Pons (tissue), 1 donor: ENCODE measurements at regions not wholly inside any gene's neighbourhood (a gene's known extent, or its start where the extent isn't known, plus 50 kb on each side); places are given as distances from the start of the nearest gene placed in this dataset.

Source experiments
- DNase-seq: peaks from one replicate; pipeline ENCODE4 v3.0.0-alpha.2; 2016; ENCODE audit warnings: low spot score

DNA sequence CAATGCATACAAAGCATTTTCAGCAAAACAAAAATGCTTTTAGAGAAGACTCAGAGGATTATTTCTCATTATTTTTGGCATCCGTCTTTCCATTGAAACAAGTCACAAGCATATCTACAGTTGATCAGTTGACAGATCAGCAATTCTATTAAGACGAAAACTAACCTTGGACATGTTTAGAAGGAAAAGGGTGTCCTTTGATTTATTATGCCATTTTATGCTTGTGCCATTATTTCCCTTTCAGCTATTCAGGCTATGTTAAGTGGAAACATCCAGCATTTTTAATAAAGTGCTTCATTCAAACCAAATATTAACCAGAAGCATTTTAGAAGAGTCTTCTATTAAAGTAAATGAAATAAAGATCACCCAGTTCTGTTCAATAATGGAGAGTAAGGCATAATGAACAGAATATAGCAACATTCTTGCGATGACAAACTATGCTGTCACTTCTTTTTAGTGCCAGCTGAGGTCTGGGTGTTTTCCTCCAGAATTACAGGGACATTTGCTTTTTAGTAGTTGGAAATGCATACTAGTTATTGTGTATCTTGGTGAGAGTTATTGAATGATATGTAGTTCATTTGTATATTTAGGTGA lies 481.4 kb downstream of the PLA2G4A start:
- DNase-seq: no peak

DNA sequence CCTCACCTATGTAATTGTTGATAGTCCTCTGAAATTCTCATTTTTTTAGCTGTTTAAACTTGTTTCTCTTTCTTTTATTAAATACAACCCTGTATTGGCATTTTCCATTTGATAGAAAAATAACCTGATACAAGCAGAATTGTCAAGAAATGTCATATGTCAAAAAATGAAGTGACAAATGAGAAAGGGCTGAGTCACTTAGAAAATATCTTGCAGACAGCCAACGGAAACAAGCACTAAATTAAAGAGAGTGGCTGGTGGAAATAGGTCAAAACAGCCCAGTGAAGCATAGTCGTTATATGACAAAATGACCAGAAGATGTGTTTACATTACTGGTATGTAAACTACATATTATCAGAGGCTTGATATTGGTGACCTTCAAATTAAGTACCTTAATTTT lies 484.4 kb downstream of the PLA2G4A start:
- no peak for DNase-seq

DNA sequence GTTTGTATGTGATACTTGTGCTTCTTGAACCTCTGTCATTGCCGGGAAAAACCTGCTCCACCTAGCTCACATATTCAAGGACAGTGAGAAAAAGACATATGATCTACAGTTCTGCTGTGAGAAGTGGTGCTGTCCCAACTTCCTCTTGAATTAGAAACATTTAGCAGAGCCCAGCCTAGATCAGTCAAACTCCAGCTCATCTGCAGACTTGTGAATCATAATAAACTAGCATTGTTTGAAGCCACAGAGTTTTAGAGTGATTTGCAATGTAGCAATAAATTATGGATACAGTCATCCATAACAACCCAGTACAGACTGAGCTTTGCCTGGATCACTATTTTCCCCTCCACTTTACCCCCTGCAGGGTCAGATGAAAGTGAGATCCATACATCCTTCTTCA lies 497.8 kb downstream of the PLA2G4A start:
- DNase-seq: no peak

DNA sequence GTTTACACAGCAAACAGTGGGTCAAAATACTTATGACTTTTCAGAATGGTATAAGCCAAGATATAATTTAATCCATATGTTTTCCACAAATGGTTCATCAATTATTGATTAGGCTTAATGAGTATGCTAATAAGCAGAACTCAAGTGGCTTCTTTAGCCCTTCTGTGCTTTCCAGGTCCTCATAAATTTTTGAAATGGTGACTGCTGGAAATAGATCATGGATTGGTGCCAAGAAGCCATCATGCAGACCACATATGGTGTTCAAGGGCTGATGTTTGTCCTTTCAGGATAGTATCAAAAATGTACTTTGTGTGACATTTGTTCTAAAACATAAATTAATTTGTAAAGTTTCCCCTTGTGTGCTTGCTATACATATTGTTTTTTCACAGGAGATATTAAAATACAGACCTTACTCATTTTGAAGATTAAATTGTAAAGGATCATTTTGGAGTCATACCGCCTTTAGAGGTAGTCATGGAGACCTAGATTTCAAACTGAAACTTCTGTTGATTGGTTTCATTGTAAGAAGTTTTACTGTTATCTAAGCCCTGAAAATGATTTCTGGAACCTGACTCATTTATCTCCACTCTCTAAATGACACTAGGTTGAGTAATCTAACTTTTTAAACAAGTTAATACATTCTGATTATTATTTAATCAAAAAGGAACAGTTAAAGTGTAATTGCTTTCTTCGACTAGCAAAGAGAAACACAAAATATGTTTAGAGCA lies 507.9 kb downstream of the PLA2G4A start:
- no peak for DNase-seq

DNA sequence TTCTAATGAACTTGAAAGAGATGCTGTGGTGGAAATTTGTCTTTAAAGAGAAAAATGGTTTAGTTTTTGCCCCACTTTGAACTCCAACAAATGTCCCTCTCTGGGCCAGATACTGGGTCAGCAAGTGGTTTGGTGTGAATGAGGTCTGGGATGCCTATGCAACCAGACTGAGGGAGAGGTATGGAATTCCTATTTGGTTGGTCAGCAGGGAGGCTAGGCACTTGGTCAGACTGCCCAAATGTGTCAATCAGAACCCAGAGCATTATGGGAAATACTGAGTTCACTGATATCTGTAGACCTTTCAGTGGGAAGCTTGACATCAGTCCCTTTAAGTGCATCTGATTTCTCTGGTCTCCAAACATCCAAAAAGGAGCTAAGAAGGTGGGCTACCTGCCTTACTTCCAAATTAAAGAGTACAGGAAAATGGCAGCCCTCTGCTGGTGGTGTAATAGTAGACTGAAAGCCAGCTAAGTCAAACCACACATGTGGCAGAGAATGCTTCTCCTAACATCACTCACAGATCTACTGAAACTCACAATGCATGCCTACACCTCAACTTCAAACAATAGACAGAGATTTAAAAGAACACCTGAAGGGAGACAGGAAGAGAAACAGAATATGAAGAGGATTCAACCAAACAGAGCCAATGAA lies 510.1 kb downstream of the PLA2G4A start:
- no peak for DNase-seq

DNA sequence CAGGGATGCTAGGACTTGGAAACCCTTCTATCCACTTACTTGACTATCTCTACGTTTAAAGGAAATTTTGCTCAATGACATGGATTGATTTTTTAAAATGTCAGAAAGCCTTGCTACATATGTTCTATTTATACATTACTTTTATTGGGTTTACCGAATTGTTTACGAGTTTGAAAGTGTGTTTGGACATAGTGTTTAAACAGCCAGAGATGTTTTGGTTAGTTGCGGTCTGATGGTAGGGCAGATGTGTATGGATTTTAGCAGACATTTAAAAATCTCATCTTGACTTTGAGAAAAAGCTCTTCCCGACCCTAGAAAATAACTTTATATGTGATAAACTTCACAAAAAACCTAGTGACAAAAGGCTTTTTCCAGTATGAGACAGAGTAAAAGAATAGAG lies 513.7 kb downstream of the PLA2G4A start:
- DNase-seq: no peak

DNA sequence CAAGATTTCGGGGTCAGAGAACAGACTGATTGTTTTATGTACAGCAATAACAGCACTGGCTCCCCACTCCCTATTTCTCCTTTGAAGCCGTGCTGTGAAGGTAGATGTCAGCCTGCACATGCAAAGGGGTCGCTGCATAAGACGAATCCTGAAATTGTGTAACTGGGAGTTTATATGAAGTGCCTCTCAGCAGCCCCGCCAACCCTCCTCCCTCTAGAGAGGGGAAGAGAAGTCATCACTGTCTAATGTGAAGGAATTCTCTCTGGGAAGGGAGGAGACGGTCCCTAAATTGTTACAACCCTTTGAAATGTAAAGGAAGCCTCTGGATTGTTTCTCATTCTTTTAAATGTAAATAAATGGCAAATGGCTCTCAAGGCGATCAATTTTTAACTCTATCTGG lies 545.3 kb downstream of the PLA2G4A start:
- no peak for DNase-seq

DNA sequence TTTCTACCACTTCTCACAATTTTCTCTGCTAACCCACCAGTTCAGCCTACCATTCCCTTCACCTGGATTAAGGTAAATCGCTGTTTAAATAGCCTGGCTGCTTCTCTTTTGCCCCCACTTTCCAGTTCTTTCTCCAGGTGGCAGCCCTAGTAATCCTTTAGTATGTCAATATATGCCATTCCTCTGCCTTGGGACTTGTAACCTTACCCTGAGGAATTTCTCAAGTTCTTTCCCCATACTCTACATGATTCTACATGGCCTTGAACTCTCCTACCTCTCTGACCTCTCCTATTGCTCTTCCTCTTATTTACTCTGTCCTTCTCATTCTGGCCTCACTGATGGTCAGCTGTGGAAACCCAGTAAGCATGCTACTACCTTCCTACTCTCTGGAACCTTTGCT lies 546.0 kb downstream of the PLA2G4A start:
- no peak for DNase-seq

DNA sequence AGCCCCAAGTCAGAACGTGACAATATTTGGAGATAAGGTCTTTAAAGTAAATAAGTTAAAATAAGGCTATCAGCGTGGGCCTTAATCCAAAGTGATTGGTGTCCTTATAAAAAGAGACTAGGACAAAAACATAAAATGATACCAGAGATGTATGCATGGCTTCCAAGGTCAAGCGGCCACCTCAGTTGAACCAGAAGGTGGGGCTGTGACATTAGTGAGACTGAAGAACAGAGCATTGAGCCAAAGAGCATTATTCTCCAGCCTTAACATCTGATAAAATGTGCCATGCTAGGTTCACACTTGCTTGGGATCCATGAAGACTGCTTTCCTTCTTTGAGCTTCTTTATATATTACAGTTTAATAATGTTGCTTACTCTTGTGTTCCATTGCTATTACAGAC lies 554.6 kb downstream of the PLA2G4A start:
- no peak for DNase-seq

DNA sequence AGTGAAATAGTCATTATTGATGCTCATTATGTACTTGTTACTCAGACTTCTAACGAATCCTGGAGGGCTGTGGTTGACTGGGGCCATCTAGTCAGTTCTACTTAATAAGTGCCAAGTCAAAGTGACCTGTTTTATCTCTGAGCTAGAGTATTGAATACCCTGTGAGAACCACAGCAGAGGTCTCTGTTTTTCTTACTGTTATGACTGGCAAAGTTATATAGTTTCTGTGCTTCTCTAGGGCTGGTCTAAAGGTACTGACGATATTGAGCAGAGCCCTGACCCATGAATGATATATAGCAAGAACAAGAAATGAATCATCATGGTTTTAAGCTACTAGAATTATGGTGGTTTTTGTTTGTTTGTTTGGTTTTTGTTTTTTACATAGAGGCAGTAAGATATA lies 555.8 kb downstream of the PLA2G4A start:
- DNase-seq: no peak

DNA sequence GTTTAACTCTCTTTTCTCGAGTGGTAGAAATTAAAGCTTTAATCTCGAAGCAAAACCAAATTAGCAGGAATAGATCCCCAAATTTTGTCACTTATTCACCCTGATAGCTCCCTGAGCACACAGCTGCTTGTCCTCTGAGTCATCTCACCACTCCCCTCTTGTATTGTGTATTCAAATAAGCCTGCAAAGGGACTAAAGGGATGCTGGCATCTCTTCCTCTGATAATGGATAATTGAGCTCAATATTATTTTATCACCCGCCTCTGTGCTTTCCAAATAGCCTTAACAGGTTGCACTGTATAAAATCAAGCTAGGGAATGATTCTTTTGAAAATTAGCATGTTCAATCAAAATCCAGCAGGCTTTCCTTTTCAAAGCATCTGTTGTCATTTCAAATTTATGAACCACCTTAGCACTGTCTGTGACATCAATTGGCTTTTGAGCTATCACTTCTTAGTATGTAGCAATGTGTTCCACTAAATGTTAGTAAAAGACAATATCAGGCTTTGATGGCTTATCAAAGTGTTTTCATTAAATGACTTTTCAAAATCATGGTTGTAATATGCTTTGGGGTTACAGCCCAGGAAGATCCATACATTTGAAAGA lies 561.6 kb downstream of the PLA2G4A start:
- DNase-seq: no peak

DNA sequence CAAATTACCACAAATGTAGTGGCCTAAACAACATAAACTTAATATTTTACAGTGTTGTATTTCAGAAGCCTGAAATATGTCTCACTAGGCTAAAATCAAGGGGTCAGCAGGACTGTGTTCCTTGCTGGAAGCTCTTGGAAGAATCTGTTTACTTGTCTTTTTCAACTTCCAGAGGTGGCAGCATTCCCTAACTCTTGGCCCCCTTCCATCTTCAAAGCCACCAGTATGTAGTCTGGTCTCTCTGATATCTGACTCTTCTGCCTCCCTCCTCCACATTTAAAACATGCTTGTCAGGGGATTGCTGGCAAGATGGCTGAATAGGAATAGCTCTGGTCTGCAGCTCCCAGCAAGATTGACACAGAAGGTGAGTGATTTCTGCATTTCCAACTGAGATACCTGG lies 567.5 kb downstream of the PLA2G4A start:
- DNase-seq: no peak

DNA sequence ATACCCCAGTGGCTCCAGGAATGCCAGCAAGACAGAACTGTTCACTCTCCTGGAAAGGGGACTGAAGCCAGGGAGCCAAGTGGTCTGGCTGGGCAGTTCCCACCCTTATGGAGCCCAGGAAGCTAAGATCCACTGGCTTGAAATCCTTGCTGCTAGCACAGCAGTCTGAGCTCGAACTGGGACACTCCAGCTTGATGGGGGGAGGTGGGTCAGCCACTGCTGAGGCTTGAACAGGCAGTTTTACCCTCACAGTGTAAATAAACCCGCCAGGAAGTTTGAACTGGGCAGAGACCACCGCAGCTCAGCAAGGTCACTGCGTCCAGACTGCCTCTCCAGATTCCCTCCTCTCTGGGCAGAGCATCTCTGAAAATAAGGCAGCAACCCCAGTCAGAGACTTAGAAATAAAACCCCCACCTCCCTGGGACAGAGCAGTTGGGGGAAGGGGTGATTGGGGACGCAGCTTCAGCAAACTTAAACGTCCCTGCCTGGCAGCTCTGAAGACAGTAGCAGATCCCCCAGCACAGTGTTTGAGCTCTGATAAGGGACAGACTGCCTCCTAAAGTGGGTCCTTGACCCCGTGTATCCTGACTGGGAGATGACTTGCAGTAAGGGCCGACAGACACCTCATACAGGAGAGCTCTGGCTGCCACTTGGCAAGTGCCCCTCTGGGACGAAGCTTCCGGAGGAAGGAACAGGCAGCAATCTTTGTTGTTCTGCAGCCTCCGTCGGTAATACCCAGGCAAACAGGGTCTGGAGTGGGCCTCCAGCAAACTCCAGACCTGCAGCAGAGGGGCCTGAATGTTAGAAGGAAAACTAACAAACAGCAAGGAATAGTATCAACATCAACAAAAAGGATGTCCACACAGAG lies 568.4 kb downstream of the PLA2G4A start:
- DNase-seq: no peak

DNA sequence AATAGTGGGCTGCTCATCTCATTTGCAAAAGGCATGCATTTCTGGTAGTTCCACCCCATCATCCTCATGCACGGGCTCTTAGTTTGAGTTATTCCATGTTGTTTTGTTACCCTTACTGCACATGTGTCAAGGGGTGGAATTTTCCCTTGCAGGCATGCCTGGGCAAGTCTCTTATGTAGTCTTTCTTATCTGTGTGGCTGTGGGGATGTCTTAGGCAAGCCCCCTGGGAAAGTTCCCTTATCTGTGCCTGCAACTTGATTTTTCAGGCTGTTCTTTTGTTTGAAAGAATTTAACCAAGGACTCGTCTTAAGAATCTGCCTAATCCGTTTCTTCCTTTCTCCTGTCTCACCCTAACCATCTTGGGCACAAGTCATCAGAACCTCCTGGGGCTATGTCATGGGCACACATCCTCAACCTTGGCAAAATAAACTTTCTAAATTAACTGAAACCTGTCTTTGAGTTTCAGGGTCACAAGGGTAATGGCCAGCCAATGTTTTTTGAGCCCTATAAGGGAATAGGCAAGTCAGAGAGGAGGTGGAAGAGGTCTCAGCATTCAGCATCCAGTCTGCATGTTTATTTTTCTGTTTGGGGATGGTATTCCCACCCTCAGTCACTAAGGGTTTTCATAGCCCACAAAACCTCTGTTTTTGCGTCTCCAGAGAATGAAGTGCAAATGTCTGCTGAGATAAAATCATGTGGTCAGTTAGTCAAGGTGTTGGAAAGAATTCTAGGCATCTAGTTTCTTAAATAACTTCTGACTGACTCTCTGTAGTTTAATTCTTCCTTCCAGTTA lies 579.7 kb downstream of the PLA2G4A start:
- DNase-seq: no peak

DNA sequence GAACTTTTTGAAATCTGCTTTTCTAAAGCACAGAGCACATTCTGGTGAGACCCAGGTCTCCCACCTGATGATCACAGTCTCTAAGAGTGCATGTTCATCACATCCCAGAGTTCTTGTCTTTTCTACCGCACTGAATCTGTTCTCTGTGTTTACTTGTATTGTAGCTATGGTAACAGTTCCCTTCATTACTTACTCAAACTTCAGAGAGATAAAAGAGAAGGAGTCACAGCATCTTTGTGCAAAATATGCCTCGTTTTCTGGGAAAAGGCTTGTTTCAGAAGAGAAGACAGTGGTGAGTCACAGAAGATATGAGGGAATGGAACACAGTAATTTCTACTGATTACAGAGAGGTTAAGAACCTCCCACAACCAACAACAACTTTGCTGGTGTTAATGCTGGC lies 580.6 kb downstream of the PLA2G4A start:
- no peak for DNase-seq

DNA sequence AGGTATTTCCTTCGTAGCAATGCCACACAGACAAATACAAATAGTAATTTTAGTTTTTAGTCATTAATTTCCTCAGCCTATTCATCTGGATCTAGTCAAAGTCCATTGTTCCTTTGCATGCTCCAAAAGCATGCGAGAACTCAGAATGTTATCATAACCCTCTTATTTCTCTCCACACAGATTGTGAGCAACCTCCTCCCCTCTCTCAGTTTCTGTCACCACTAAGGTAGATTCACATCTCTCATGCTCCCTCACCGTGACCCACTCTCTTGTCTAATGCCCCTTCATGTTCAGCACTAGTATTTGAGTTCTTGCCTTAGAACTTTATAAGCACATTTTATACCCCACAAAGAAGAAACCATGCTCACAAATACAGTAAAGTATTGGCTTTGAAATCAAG lies 582.4 kb downstream of the PLA2G4A start:
- DNase-seq: no peak

DNA sequence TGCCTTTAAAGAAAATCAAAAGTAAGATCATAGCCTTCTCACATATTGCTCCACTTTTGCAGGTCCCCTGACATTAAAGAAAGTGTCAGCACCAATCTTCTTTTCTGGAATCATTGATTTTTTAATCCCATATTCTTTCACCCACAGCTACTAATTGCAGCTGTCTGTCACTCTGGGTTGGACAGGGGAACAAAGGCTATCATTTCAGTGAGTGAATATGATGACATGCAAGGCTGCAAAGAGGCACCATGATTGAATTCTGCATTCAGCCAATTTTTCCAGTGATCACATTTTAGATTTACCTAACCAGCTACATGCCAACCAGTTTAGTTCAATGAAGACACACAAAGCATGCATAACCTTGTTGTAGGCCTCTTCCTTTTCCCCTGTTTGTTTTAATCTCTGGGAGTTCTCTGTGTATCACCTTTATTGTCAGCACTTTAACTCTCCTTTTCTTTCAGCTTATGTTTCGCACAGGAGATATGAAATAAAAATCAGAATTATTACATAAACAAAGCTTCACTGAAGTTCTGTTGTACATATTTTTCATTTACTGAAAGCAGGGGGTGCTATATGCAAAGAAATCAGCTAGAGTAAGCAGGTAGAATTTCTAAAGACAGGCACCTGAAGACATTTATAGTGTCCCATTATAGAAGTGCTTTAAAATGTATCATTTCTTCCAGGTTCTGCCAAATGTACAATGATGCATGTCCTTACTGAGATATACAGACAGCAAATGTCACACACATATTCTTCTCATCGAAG lies 584.8 kb downstream of the PLA2G4A start:
- no peak for DNase-seq

DNA sequence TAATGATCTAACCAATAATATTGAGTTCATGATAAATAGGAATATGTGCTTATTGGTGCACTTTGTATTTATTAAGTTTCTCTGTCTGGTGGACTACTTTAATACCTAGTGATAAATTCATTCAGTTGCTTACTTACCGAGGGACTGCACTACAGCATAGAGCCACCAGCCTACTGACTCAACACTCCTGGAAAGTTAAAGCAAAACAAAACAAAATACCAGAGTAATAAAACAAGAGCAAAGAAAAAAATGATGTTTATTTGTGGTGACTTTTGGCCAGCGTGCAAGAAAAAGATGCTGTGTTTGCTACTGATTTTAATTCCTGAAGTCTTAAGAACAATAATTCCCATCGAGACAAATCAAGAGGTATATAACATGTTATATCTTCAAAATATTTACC lies 586.3 kb downstream of the PLA2G4A start:
- no peak for DNase-seq

DNA sequence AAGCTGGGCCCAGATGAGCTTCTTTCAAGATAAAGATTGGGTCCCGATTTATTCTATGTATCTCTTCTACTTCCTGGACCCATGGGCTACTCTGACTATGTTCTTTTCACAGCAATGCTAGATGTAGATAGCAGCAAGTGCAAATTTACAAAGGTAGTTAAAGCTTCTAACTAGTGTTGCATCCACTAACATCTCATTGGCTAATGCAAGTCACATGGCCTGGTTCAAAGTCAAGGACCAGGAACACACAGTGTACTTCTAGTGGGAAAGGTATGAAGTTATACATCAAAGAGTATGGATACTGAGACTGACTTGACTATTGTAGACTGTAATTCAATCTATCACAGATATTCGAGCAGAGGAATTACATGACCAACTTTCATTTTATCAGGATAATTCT lies 588.8 kb downstream of the PLA2G4A start:
- no peak for DNase-seq

DNA sequence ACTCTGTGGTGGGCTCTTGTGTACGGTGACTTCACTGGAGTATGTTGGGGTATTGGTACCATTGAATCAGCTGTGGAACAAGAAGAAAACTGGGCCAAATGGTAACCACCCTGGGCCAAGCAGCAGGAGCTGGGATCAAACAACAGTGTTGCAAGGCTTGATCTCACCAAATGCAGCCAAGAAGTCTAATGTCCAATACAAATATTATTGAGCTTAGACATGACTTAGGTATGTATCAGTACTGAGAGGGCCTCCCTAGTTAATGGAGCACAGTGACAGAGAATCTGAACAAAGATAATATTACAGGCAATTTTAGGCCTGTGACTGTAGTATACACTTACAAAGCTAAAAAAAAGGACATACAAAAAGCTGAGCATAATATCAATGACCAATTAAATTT lies 604.8 kb downstream of the PLA2G4A start:
- DNase-seq: no peak

DNA sequence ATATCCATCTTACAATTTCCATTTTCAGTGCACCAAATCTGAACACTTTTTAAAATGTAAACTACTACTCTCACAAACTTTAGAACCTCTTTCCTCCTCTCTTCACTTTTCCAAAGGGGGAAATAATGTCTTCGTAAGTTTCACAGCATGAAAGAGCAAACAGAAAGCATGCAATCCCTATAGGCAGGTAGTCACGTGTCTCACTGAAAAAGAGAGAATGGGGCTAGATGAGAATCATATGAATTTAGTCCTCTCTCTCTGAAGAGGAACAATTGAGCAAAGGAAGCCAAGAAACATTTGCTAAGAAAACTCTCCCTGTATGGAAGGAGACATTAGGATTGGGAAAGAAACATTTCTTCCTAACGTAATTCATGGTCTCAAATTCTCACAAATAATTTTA lies 613.9 kb downstream of the PLA2G4A start:
- DNase-seq: no peak
